ENCODE measurements at regions not wholly inside any gene's neighbourhood (a gene's known extent, or its start where the extent isn't known, plus 50 kb on each side); places are given as distances from the start of the nearest gene placed in this dataset.

DNA sequence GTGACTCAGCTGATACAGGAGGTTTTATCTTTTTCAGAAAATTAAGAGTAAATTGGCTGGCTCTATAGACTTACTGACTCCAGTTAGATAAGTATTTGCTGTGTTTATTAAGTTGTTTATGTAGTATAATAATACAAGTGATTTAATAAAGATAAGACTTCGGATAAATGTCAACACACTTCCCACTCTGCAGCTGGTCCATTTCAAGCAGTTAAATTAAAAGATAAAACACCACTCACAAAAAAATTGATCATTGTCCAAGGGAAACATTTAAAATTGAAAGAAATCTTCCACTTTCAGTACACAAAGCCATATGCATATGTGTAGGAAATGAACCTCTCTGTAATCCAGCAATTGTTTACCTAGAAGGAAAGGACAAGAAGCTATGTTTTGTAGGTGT is 106.1 kb upstream of the SP8 start:
- TF ChIP-seq, protein P1, sequence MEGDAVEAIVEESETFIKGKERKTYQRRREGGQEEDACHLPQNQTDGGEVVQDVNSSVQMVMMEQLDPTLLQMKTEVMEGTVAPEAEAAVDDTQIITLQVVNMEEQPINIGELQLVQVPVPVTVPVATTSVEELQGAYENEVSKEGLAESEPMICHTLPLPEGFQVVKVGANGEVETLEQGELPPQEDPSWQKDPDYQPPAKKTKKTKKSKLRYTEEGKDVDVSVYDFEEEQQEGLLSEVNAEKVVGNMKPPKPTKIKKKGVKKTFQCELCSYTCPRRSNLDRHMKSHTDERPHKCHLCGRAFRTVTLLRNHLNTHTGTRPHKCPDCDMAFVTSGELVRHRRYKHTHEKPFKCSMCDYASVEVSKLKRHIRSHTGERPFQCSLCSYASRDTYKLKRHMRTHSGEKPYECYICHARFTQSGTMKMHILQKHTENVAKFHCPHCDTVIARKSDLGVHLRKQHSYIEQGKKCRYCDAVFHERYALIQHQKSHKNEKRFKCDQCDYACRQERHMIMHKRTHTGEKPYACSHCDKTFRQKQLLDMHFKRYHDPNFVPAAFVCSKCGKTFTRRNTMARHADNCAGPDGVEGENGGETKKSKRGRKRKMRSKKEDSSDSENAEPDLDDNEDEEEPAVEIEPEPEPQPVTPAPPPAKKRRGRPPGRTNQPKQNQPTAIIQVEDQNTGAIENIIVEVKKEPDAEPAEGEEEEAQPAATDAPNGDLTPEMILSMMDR (IDR thresholded peaks at IDR 0.05), result no peak
- TF ChIP-seq POLR2A (IDR thresholded peaks at IDR 0.05) (no peak), POLR2AphosphoS5 (IDR thresholded peaks at IDR 0.05) (no peak)

Measured in sigmoid colon (tissue), 4 donors.